Myocyte (in vitro differentiated cells): ENCODE measurements at regions not wholly inside any gene's neighbourhood (a gene's known extent, or its start where the extent isn't known, plus 50 kb on each side); places are given as distances from the start of the nearest gene placed in this dataset.
"Not testable (repeated sequence)": the region's sequence is repeated elsewhere in the genome, so short reads cannot be mapped to it uniquely, and the experiment has no call there.

Source experiments
- DNase-seq: peaks from one replicate; pipeline ENCODE4 v3.0.0-alpha.2; 2012; ENCODE audit warnings: low read depth

- no peak for DNase-seq
These were observed 181.7 kb upstream of the NPY2R start for GRCh38 chr4:155026715-155027114.

DNA sequence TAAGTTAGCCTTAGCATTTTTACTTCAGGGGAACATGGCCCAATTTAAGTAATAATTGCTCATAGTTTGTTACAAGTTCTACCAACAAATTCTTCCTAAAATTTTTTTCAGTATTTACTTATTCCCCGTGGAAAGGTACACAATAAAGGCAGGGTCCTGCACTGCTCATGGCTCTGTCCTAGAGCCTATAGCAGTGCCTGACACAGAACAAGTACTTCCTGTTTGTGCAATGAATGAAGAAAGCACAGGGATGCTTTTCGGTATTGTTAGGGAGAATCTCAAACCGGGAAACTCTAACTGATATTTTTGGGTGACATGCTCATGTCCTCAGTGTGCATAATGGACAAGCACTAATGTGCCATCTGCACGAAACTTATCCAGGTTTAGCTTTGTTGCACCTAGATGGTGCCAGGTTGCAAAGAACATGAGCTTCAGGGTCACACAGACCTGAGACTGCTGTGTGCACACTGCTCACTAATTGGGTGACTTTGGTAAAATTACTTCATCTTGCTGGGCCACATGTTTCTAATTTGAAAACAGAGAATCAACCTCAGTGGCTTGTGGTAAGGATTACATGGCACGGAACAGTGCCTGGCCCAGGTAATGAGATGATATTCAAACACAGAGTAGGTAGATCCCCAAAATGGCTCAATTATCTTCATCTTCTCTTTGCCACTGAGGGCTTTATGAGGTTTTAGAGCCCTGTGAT, 175.8 kb upstream of the NPY2R start:
- DNase-seq = no peak

- no peak for DNase-seq
These were observed 174.8 kb upstream of the NPY2R start for GRCh38 chr4:155033604-155034003.

DNA sequence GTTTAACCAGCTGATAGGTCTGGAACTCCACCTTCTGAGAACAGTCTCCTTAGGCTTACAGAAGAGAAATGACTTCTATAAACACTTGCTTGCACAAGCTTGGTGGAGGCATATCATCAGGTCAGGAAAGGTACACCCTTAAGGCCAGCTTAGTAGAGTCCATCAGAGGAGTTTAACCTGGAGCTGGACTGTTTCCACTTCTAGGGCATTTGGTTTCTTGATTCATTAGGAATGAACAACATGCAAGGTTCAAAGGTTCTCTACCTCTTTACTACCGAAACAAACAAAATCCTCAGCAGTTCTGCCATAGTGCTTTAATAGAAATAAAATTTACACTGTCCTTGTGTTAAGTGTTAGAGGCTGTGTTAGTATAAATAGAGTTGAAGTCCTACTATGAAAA, 171.4 kb upstream of the NPY2R start:
- no peak for DNase-seq

DNA sequence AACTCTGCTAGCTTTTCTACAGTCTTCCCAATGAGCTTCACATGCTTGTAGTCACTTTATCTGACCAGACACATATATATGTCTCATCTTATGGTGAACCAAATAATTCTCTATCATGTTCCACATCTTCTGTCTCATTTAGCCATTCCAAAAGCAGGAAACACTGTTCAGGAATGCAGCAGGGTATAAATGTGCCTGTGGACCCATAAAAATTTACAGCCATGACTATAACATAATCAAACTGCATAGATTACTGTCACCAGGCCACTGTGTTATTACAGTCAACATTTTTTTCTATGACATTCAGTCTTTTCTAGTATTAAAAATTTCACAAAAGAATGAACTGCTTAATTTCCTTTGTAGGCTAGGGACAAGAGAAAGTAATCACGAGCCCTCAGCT, 170.0 kb upstream of the NPY2R start:
- no peak for DNase-seq

- DNase-seq = no peak
These were observed 169.3 kb upstream of the NPY2R start for GRCh38 chr4:155039162-155039561.

DNA sequence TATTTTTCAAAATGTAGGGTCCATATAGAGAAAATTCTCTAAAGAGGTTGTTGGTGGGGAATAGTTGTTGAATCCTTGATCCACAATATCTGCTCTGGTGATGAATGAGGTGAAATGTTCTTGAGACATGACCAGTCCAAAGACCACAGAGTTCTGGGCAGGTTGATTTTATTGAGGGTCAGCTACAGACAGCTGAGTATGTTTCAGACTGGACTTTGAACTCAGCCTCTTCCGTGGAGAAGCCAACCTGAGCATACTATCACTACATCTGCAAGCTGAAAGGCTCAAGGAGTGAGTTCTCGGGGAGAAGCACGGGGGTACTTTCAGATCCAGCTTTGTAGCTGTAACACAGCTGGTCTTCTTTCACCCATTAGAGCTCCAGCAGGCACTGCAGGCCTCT, 168.4 kb upstream of the NPY2R start:
- no peak for DNase-seq

DNA sequence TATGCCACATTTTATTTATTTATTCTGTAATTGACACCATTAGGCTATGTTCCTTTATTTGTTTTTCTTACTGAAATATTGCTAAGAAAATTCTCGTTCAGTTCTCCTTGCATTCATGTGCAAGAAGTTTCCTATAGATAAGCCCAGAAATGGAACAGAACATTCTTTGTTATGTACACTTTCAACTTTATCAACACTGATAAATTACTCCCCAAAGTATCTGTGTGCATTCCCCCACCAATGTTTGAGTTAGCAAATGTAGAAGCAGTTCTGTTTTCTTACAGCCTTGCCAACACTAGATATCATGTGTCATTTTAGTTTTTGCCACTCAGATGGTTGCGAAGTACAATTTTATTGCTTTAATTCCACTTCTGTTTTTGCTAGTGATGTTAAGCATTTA, 166.4 kb upstream of the NPY2R start:
- DNase-seq = no peak

DNA sequence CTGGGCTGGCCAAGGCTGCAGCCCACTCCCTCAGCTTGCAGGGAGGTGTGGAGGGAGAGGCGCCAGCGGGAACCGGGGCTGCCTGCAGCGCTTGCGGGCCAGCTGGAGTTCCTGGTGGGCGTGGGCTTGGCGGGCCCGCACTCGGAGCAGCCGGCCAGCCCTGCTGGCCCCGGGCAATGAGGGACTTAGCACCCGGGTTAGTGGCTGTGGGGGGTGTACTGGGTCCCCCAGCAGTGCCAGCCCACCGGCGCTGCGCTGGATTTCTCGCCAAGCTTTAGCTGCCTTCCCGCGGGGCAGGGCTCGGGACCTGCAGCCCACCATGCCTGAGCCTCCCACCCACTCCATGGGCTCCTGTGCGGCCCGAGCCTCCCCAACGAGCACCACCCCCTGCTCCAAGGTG, 164.2 kb upstream of the NPY2R start:
- not testable (repeated sequence) for DNase-seq

GRCh38 chr4:155047755-155048154, 160.7 kb upstream of the NPY2R start:
- DNase-seq = no peak

DNA sequence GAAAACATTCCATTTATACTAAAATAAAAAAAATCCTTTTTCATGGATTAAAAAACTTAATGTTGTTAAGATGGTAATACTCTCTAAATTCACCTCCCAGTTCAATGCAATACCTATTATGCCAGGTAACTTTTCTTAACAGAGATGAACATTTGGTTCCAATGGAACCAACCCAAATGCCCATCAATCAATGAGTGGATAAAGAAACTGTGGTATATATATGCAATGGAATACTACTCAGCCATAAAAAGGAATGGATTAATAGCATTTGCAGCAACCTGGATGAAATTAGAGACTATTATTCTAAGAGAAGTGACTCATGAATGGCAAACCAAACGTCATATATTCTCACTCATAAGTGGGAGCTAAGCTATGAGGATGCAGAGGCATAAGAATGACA, 154.4 kb upstream of the NPY2R start:
- DNase-seq = not testable (repeated sequence)

DNA sequence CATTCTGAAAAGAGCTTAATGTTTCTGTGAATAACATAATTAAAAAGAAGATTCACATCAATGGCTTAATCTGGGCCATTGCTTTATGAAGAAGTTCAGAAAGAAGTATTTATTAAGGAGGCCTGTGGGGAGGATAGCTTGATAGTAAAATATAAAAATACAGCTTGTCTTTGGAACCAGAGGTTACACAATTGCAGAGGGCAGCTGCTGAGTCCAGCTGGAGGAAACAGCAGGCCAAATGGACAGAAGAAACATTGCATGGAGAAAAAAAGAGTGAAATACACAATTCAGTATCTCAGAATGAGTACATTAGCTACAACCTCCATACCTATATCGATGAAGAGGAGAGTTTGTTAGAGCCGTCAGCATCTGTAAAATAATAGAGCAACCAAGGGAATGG, 148.0 kb upstream of the NPY2R start:
- no peak for DNase-seq

GRCh38 chr4:155060873-155061272, 147.6 kb upstream of the NPY2R start:
- no peak for DNase-seq

- no peak for DNase-seq
These were observed 145.5 kb upstream of the NPY2R start for GRCh38 chr4:155062948-155063347.

GRCh38 chr4:155064934-155065333, 143.5 kb upstream of the NPY2R start:
- DNase-seq = not testable (repeated sequence)

DNA sequence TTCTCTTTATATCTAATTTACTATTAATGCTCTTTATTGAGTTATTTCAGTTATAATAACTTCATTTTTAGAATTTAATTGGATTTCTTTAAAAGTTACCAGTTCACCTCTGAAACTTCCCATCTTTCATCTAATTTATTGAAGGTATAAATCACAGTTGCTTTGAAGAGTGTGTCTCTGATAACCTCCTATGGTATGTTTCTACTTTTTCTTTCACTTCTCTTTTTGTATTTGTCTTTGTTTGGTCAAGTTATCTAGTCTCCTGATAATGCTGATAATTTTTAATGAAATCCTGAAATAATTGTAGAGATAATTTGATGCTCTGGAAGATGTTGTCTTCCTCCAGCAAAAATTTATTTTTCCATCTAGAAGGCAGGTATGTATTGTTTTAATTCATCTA, 141.6 kb upstream of the NPY2R start:
- no peak for DNase-seq

- no peak for DNase-seq
These were observed 136.5 kb upstream of the NPY2R start for GRCh38 chr4:155071962-155072361.

- DNase-seq = no peak
These were observed 136.0 kb upstream of the NPY2R start for GRCh38 chr4:155072417-155072816.

- DNase-seq = no peak
These were observed 134.6 kb upstream of the NPY2R start for GRCh38 chr4:155073852-155074251.

DNA sequence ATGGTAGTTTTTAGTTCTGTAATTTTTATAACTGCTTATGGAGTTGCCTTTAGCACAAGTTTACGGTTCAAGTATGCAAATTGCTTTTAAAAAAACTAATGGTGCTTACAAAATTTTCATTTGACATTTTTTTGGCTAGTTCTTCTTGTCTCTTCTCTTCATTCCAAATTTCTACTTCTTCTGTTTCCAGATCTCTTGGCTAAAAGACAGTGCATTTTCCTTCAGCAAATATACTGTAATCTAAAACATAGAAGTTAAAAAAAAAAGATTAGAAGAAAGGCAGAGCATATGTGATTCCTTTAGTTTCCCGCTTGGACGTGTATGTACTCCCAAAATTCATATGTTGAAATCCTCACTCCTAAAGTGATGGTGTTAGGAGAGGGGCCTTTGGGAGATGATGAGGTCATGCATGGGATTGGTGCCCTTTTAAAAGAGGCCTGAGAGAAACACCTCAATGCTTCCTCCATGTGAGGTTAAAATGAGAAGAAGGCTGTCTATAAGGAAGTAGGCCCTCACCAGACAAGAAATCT, 132.1 kb upstream of the NPY2R start:
- DNase-seq = no peak

DNA sequence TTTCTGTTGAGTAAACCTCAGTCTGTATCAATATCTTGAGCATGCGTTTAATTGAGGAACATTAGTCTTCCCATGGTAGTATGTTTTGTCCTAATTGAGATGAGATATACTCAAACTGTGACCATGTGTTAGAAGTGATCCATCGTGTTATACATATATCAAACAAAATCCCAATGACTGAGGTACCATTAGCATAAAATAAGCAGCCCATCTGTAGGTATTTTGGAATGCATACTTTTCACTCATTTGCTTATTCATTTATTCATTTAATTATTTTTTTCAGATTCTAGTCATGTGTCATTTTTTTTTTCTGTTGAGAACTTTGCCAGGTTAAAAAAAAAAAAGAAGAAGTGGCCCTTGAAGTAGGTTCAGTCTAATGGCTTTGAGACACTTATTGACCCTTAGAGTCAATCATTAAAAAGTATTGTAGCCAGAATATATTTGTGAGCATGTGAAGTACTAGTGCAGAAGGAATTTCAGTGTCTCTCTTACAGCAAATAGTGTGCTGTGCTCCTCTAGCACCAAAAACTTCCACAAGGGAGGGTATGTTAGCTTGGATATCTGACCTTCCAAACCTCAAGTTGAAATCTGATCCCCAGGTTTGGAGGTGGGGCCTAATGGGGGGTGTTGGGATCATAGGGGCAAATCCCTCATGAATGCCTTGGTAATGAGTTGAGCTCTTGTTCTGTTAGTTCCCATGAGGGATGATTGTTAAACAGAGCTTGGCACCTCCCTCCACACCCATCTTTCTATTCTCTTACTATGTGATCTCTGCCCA, 130.8 kb upstream of the NPY2R start:
- DNase-seq = no peak

- DNase-seq = no peak
These were observed 128.6 kb upstream of the NPY2R start for GRCh38 chr4:155079871-155080270.

DNA sequence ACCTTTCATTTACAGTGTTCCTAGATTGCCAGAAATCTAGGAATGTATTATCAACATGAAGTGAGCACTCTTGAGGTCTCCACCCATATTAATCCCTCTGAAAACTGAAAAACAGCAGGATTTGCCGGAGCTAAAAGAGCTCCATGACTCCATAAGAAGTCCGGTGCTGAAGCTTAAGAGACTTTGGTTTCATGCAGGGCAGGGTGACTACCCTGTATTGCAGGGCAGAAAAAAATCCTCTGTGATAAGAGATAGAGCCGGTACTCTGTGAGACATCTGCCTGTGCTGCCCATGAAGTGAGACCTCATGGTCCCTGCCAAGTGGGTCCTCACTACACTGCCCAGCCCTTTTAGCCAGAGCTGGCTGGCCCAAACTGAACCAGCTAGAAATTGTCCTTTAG, 127.2 kb upstream of the NPY2R start:
- DNase-seq = no peak
